ENCODE measurements at regions not wholly inside any gene's neighbourhood (a gene's known extent, or its start where the extent isn't known, plus 50 kb on each side); places are given as distances from the start of the nearest gene placed in this dataset.
"Not testable (repeated sequence)": the region's sequence is repeated elsewhere in the genome, so short reads cannot be mapped to it uniquely, and the experiment has no call there.

DNA sequence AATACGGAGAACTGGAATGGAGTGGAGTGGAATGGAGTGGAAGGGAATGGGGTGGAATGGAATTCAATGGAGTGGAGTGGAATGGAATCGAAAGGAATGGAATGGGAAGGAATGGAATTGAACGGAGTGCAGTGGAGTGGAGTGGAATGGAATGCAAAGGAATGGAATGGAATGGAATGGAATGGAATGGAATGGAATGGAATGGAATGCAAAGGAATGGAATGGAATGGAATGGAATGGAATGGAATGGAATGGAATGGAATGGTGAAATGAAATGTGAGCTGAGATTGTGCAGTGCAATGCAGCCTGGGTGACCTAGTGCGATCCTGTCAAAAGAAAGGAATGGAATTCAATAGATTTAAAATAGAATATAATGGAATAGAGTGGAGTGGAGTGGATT, 357.3 kb upstream of the WSB1 start:
- DNase-seq (ENCODE audit: low spot score) = not testable (repeated sequence)

DNA sequence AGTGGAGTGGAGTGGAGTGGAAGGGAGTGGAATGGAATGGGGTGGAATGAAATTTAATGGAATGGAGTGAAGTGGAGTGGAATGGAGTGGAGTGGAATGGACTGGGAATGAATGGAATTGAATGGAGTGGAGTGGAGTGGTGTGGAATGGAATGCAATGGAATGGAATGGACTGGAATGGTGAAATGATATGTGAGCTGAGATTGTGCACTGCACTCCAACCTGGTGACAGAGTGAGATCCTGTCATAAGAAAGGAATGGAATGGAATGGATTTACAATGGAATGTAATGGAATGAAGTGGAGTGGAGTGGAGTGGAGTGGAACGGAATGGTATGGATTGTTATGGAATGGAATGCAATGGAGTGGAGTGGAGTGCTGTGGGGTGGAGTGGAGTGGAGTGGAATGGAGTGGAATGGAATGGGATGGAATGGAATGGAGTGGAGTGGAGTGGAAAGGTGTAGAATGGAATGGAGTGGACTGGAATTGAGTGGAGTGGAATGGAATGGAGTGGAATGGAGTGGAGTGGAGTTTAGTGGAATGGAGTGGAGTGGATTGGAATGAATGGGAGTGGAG, 356.1 kb upstream of the WSB1 start:
- DNase-seq (ENCODE audit: low spot score) = not testable (repeated sequence)

DNA sequence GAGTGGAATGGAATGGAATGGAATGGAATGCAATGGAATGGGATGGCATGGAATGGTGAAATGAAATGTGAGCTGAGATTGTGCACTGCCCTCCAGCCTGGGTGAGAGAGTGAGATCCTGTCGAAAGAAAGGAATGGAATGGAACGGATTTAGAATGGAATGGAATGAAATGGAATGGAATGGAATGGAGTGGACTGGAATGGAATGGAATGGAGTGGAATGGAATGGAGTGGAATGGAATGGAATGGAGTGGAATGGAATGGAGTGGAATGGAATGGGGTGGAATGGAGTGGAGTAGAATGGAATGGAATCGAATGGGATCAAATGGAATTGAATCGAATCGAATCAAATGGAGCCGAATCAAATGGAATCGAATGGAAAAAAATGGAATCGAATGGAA, 354.2 kb upstream of the WSB1 start:
- DNase-seq (ENCODE audit: low spot score) = not testable (repeated sequence)

DNA sequence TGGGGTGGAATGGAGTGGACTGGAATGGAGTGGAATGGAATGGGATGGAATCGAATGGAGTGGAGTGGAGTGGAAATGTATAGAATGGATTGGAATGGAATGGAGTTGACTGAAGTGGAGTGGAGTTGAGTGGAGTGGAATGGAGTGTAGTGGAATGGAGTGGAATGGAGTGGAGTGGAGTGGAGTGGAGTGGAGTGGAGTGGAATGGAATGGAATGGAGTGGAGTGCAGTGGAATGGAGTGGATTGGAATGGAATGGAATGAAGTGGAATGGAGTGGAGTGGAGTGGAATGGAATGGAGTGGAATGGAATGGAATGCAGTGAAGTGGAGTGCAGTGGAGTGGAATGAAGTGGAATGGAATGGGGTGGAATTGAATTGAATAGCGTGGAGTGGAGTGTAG, 353.3 kb upstream of the WSB1 start:
- not testable (repeated sequence) for DNase-seq (ENCODE audit: low spot score)

DNA sequence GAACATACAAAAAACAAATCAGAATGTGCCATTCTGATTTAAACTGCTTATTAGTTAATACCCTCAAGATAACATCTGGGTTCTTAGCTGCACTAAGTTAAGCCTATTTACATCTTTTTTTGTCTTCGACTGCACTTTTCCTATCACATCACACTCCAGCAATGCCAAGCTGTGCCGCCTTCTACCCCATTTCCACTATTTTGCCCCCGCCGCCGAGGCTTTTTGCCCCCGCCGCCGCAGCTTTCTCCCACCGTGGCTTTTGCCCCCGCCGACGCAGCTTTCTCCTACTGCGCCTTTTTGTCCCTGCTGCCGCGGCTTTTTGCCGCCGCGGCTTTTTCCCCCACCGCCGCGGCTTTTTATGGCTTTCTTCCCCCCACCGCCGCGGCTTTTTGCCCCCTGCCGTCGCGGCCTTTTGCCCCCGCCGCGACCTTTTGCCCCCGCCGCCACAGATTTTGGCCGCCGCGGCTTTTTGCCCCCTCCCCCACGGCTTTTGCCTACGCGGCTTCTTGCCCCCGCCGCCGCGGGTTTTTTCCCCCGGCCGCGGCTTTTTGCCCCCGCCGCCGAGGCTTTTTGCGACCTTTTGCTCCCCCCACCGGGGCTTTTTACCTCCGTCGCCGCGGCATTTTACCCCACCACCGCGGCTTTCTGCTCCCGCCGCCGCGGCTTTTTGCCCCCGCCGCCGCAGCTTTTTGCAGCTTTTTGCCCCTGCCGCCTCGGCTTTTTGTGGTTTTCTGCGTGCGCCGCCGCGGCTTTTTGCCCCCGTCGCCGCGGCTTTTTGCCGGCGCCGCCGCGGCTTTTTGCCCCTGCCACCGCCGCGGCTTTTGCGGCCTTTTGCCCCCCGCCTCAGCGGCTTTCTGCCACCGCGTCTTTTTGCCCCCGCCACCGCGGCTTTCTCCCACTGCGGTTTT, 331.4 kb upstream of the WSB1 start:
- DNase-seq (ENCODE audit: low spot score) = no peak

DNA sequence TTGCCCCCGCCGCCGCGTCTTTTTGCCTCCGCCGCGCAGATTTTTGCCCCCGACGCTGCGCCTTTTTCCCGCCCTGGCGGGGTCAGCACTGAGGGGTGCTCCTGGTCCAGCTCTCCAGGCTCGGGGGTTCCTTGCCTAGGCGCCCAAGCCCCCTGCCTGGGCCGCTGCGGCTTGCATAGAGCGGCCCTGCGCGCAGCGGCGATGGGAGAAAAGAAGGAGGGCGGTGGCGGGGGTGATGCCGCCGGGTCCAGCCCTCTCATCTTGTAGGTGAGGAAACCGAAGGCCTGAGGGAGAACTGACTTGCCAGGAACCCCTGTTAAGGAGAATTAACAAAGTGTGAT, 330.8 kb upstream of the WSB1 start:
- no peak for DNase-seq (ENCODE audit: low spot score)

DNA sequence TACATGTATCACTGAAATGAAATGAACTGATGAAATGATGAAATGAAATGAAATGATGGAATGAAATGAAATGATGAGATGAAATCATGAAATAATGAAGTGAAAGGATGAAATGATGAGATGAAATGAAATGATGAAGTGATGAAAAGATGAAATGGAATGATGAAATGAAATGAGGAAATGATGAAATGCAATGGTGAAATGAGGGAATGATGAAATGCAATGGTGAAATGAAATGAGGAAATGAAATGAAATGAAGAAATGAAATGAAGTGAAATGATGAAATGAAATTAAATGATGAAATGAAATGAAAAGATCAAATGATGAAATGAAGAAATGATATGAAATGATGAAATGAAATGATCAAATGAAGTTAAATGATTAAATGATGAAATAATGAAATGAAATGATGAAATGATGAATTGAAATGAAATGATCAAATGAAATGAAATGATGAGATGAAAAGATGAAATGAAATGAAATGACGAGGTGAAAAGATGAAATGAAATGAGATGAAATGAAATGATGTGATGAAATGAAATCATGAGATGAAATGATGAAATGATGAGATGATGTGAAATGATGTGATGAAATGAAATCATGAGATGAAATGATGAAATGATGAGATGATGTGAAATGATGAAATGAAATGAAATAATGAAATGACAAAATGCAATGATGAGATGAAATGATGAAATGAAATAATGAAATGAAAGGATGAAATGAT, 327.9 kb upstream of the WSB1 start:
- not testable (repeated sequence) for DNase-seq (ENCODE audit: low spot score)

DNA sequence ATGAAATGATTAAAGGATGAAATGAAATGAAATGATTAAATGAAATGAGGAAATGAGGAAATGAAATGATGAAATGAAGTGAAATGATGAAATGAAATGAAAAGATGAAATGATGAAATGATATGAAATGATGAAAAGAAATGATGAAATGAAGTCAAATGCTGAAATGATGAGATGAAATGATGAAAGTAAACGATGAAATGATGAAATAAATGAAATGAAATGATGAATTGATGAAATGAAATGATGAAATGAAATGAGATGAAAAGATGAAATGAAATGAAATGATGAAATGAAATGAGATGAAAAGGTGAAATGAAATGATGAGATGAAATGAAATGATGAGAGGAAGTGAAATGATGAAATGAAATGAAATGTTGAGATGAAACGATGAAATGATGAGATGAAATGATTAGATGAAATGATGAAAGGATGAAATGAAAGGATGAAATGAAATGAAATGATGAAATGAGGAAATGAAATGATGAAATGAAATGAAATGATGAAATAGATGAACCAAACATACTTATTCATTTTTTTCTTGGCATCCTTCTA, 327.2 kb upstream of the WSB1 start:
- not testable (repeated sequence) for DNase-seq (ENCODE audit: low spot score)

DNA sequence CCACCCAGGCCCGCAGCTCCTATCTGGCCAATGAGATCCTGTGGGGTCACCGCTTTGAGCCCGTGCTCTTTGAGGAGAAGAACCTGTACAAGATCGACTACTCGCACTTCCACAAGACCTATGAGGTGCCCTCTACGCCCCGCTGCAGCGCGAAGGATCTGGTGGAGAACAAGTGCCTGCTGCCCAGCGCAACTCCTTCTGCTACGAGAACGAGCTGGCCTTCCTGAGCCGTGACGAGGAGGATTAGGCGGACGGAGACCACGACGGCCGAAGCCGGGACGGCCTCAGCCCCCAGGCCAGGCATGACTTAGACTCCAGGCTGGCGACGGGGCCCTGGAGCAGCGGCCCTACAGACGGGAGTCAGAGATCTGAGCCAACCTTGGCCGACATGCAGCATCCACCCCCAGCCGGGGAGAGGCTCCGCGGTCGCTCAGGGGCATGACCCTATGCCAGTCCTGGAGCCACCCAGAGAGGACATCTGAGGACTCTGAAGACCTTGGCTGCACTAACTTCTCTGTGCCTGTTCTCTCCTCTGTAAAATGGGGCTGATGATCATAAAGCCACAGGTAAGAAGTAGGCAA, 312.0 kb upstream of the WSB1 start:
- DNase-seq (ENCODE audit: low spot score) = not testable (repeated sequence)

DNA sequence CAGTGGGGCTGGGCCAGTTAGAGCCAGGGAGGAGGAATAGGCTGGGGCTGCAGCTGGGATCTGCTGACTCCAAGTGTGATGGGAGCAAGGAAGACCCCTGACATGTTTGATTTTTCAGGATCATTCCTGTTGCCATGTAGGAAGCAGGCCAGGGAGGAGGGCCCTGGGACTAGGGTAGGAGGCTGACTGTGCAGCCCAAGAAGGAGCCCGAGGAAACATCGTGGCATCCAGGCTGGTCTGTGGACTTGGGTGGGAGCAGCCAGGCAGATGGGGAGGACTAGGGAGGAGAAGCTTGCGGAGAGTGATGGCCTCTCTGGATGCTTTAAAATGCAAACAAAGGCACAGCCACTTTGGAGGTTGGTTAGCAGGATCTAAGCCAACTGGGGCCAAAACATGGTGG, 311.4 kb upstream of the WSB1 start:
- DNase-seq (ENCODE audit: low spot score) = not testable (repeated sequence)

DNA sequence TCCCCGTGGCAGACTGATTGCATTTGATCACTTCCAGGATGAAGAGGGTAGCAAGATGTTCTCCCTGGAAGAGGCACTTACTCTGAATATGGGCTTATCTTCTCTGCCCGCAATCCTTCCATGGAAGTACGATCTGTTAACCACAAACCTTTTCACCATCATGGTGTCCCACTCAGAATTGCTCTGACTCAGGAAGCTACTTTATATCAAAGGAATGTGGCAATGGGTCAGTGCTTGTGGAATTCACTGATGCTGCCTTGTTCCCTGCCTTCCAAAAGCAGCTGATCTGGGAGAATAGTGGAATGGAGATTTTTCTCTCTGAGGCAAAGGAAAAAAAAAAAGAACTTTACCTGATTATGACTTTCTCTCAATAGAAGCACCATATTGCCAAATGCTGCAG, 306.1 kb upstream of the WSB1 start:
- not testable (repeated sequence) for DNase-seq (ENCODE audit: low spot score)

DNA sequence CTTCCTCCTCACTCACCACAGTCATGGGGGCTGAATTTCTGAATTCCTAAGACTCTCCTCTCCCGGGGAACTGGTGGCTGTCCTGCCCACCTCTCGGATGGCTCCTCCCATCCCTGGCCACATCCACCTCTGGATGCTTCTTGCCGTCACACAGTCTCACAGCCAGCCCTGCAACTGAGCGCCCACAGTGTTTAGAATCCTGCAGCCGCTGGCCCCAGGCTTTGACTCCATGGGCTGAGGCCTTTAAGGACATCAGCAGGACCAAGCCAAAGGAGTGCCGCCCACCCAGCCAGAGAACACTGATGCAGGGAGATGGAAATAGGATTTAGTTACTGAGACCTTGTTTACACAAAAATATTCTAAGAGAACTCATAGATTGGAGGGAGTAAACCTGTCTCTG, 299.3 kb upstream of the WSB1 start:
- DNase-seq (ENCODE audit: low spot score) = not testable (repeated sequence)

DNA sequence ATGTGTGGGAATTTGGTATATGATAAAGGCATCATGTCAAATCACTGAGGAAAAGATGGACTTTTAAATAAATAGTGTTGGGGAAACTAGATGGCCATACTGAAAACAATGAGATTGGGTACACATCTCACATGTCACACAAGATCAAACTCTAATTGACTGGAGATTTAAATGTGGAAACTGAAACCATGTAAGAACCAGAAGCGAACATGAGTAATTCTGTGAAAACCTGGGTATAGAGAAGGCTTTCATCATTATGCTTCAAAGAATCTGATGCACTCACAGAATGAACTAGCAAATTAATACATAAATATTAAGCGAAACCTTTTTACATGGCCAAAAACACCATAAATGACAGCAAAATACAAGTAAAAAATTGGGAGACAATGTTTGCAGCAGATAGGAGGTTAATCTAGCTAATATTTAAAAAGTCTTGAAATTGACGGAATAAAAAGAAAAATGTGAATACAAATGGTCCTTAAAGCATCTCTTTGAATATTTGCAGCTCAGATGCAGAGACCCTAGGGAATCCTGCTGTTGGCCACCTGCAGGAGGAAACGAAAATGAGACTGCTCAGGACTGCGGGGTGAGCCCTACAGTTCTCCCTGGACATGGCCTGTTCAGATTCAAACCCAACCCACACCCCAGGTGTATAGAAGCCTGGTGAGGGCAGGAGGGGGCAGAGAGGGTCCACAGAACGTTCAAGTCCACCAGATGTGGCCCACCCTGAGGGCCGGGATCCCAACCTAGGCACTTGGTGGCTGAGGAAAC, 297.6 kb upstream of the WSB1 start:
- not testable (repeated sequence) for DNase-seq (ENCODE audit: low spot score)

DNA sequence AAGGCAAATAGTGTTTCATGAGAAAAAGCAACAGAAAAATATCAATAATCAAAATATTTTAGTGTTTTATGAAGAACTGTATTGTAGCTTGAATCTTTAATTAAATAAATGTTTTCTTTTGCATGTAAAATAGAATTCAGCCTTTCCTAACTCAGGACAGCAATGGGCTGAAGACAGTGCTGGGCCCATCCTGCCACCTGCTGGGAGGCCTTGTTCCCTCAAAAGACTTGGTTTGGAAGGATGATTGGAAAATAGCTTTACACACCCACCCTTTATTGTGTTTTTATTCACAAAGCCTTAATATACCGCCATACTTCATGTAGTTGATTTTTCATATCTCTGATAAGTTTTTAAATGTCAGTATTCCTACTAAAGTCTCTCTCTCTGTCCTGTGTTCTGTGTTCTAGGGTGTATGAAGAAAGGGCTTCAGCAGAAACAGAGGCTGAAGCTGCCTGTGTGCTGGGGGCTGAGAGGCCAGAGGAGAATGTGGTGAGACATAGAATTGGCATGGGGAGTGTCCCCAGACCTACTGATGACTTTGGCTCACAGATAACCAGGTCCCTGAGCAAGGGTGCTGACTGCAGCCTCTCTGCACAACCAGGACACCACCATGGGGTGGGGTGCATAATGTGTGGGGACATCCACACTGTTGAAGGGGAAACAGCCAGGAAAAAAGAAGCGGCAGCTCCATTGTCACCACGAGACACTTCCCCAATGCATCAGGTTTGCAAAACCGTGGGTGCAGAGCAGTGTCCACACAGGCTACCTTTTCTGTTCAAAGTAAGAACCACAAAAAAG, 286.0 kb upstream of the WSB1 start:
- not testable (repeated sequence) for DNase-seq (ENCODE audit: low spot score)

DNA sequence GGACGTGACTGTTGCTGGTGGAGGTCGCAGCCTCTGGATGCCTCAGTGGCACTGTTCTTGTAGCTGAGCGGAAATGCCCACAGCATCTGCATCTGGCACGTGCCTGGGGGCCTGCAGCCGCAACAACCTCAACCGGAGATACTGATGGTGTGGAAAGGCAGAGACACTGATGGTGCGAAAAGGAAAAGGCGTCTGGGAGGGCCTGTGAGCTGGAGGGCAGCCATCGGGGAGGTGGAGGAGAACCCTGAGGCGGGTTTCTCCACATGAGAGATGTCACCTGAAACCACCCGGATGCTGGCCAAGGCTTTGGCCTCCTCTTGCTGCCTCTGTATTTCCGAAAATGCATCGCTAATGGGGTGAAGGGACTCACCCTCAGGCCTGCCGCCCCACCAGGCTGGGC, 284.8 kb upstream of the WSB1 start:
- DNase-seq (ENCODE audit: low spot score) = no peak

DNA sequence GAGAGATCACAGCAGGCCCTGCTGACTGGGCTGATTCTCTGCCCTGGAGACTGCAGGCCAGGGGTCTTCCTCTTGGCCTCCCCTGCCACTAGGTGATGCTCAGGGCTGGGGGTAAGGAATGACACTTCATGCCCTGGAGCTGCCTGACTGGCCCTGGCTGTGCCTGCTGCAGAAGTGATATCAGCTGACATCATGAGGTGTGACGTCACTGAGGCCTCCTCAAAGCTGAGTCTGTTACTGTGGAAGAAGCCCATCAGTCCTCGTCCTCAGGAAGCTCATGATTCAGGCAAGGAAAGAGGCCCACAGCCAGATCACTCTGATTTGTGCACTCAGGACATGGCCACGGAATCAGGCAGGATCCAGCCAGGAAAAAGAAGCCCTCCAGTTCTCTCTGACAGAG, 283.8 kb upstream of the WSB1 start:
- not testable (repeated sequence) for DNase-seq (ENCODE audit: low spot score)

DNA sequence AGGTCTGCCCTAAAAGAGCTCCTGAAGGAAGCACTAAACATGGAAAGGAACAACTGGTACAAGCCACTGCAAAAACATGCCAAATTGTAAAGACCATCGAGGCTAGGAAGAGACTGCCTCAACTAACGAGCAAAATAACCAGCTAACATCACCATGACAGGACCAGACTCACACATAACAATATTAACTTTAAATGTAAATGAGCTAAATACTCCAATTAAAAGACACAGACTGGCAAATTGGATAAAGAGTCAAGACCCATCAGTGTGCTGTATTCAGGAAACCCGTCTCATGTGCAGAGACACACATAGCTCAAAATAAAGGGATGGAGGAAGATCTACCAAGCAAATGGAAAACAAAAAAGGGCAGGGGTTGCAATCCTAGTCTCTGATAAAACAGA, 263.4 kb upstream of the WSB1 start:
- DNase-seq (ENCODE audit: low spot score) = not testable (repeated sequence)

DNA sequence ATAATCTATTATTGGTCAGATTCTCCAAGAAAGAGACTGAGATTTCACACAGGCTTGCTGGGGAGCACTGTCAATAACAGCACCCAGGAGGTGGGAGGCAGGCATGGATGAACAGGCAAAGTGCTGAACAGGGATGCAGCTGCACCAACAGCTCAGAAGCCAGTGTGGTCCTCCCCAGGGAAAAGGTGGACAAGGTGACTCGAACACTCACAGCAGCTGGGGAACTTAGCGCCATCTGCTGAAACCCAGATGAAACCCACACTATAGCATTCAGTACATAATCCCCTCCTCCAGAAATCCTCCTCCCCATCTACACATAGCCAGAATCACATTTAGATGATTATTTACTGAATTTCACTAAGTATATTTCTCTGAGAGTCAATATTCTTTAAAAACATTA, 255.2 kb upstream of the WSB1 start:
- no peak for DNase-seq (ENCODE audit: low spot score)

DNA sequence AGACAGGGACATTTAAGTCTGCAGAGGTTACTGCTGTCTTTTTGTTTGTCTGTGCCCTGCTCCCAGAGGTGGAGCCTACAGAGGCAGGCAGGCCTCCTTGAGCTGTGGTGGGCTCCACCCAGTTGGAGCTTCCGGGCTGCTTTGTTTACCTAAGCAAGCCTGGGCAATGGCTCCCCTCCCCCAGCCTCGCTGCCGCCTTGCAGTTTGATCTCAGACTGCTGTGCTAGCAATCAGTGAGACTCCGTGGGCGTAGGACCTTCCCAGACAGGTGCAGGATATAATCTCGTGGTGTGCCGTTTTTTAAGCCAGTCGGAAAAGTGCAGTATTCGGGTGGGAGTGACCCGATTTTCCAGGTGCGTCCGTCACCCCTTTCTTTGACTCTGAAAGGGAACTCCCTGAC, 248.9 kb upstream of the WSB1 start:
- DNase-seq (ENCODE audit: low spot score) = not testable (repeated sequence)

DNA sequence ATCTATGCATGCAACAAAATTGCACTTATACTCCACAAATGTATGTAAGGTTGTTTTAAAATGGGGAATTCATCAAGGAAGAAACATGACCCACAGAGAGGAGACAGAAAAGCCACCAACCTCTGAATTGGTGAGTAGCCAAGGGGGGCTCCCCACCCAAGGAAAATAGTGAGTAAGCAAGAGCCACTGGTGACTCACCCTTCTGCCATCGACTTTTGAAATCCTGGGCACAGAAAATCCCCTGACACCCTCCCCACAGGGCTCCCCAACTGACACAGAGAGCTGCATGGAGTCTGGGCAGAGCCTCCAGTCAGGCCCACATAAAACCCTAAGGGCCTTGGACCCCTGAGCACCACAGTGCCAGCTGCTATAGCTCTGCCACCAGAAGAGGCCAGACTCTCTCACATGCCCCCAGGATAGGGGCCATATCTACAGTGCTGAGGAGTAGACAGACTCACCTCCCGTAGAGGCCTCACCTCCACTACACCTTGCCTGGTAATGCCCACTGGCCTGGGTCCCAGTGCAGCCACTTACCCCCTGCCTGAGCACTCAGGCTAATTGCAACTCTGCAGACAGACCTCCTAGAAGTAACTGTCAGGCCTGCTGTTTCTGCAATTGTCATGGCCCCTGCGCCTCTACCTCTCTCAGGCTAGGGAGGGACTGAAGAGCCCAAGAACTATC, 244.7 kb upstream of the WSB1 start:
- no peak for DNase-seq (ENCODE audit: low spot score)
